Ovary (tissue), 7 donors: ENCODE measurements at regions not wholly inside any gene's neighbourhood (a gene's known extent, or its start where the extent isn't known, plus 50 kb on each side); places are given as distances from the start of the nearest gene placed in this dataset.

ENCODE experiments used
- DNase-seq, 5 donors: peaks; one replicate each; pipeline ENCODE4 v3.0.0-alpha.2; 2019 to 2020
- H3K27ac ChIP-seq, 2 donors: fragments of 200-600 bp; one replicate each; pipeline versions ENCODE4 v1.5.1 to v1.8.0; 2019 to 2022
- H3K27me3 ChIP-seq: fragments of 200-600 bp; one replicate; pipeline ENCODE4 v1.8.0; 2022
- H3K36me3 ChIP-seq: fragments of 200-600 bp; sonication (generic); one replicate; pipeline ENCODE4 v1.5.1; 2019
- H3K4me1 ChIP-seq: one replicate; pipeline ENCODE4 v1.8.1; 2013; ENCODE audit warnings: mild to moderate bottlenecking, moderate library complexity; ENCODE audit not compliant: insufficient read depth
- H3K4me3 ChIP-seq: fragments of 200-600 bp; sonication (generic); one replicate; pipeline ENCODE4 v1.5.1; 2017
- H3K9me3 ChIP-seq, 2 donors: fragments of 200-600 bp in 1 of 2; sonication (generic) in 1 of 2; one replicate each; pipeline versions ENCODE4 v1.5.1 to v1.8.1; 2013 to 2019; ENCODE audit warnings: mild to moderate bottlenecking in 1 of 2, moderate library complexity in 1 of 2
- CTCF ChIP-seq, 3 donors: fragments of 450-650 bp in 2 of 3; fragments of 200-600 bp in 1 of 3; IDR thresholded peaks; one replicate each; pipeline versions ENCODE4 v1.5.1 to v1.8.0; 2016 to 2022; ENCODE audit warnings: antibody characterized with exemption in 3 of 3, mild to moderate bottlenecking in 1 of 3
- EP300 ChIP-seq: sonication (generic); formaldehyde crosslinking; IDR thresholded peaks from one replicate; pipeline ENCODE4 v1.6.1; 2017; ENCODE audit warnings: antibody characterized with exemption
- POLR2A ChIP-seq: fragments of 450-650 bp; IDR thresholded peaks from one replicate; pipeline ENCODE4 v1.6.1; 2017; ENCODE audit warnings: antibody characterized with exemption, mild to moderate bottlenecking, moderate library complexity
- WGBS, 3 donors: extraction: QIAGEN DNeasy Blood & Tissue Kit in 1 of 3; methylation state at CpG; one replicate each; pipeline versions ENCODE4 v1.1.5 to v1.1.7; 2013 to 2017; 5-methylcytosine and 5-hydroxymethylcytosine counted together
- intact Hi-C, 4 donors: fragments of 100-400 bp; cut with DNase I; formaldehyde crosslinking; loops; one replicate each; pipeline versions ENCODE4 v1.11.0 to v1.15.1; 2022 to 2023
- donor health status: DM: no; HTN: no; CAD: no; lungs with moderate emphysema.
- donor health status: DM: no; HTN: no; CAD: no.
- donor health status: Bipolar disorder and iron deficiency.
- donor health status: DM: no; HTN: no; CAD: no.
- donor health status: DM: yes; HTN: yes; CAD: no.

- no peaks in the 10 kb centered on the region for H3K9me3 ChIP-seq
- no peak overlapping the region for H3K27ac ChIP-seq
- no peaks in the 10 kb centered on the region for H3K27me3 ChIP-seq
- 71 to 83% (median 73%) methylated on average over 2 of the region's 2 CpGs for whole genome bisulfite sequencing, 3 donors
- TF ChIP-seq CTCF (IDR thresholded peaks at IDR 0.05) (no peak), POLR2A (no peak), EP300 (no peak)
- intact Hi-C loops: no loop called here
- DNase-seq: no peak
- no peak overlapping the region for H3K4me3 ChIP-seq
- H3K36me3 ChIP-seq: no peaks in the 10 kb centered on the region
- H3K4me1 ChIP-seq: no peaks in the 10 kb centered on the region
Measured at GRCh38 chr18:50468807-50469206, 91.1 kb upstream of the MAPK4 start.

GRCh38 chr18:50469380-50469781 lies 90.5 kb upstream of the MAPK4 start:
- H3K36me3 ChIP-seq: no peaks in the 10 kb centered on the region
- TF ChIP-seq CTCF (IDR thresholded peaks at IDR 0.05): no peak
- TF ChIP-seq EP300: no peak
- no peak for TF ChIP-seq POLR2A
- H3K4me3 ChIP-seq: no peak overlapping the region
- no peaks in the 10 kb centered on the region for H3K27me3 ChIP-seq
- no peaks in the 10 kb centered on the region for H3K4me1 ChIP-seq
- WGBS, 3 donors: 71 to 80% (median 77%) methylated on average over 6 of the region's 6 CpGs
- no peaks in the 10 kb centered on the region for H3K9me3 ChIP-seq
- intact Hi-C loops: no loop called here
- DNase-seq: no peak
- no peak overlapping the region for H3K27ac ChIP-seq

DNA sequence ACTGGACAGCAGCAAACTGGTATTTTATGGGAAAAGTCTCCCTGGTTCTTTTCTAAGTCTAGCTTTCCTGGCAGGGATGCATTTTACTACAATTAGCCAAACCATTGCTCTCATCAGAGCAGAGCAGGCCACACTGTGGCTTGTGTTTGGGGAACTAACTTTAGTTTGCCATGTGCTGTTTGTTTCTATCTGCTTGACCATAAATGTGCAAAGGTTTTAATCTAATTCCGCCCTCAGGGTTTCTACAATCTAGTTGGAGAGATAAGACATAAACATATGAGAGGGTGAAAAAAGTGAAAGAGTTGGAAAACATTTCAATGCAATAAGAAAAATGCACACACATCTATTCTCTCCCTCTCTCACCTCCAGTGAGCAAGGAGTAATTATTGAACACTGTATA lies 86.9 kb upstream of the MAPK4 start:
- WGBS, 3 donors: 66 to 86% (median 72%) methylated on average over 1 of the region's 1 CpG
- H3K27ac ChIP-seq: no peak overlapping the region
- intact Hi-C loops: no loop called here
- no peak overlapping the region for H3K4me3 ChIP-seq
- no peak for TF ChIP-seq POLR2A
- no peak for TF ChIP-seq EP300
- TF ChIP-seq CTCF (IDR thresholded peaks at IDR 0.05): no peak
- no peaks in the 10 kb centered on the region for H3K4me1 ChIP-seq
- no peaks in the 10 kb centered on the region for H3K36me3 ChIP-seq
- no peaks in the 10 kb centered on the region for H3K27me3 ChIP-seq
- DNase-seq: no peak
- H3K9me3 ChIP-seq: no peaks in the 10 kb centered on the region

DNA sequence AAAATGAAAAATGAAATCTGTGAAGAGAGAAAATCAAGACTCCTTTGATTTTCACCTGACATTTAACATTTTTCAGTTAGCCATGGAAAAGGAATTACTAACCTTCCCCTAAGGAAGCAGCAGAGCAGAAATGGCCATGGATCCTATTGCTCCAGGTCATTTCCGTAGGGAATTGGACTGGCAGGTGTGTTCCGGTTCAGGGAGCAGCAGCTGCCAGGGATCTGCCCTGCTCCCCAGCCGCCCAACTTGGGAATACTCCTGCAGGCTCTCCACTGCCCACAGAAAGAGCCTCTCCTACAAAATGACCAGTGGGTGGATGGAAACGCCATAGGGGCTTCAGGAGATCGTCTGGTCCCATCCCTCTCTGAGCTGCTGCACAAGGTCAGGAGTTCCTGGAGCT lies 86.0 kb upstream of the MAPK4 start:
- Histone ChIP-seq H3K27me3 (no peaks in the 10 kb centered on the region), H3K27ac (no peak overlapping the region)
- WGBS, 3 donors: 40 to 54% (median 43%) methylated on average over 5 of the region's 5 CpGs

More for the DNA sequence above, 86.0 kb upstream of the MAPK4 start:
- no peak for DNase-seq
- Histone ChIP-seq H3K36me3 (no peaks in the 10 kb centered on the region), H3K4me1 (no peaks in the 10 kb centered on the region), H3K4me3 (no peak overlapping the region), H3K9me3 (no peaks in the 10 kb centered on the region)
- intact Hi-C loops: no loop called here
- no peak for TF ChIP-seq CTCF (IDR thresholded peaks at IDR 0.05)
- TF ChIP-seq POLR2A: no peak
- no peak for TF ChIP-seq EP300
